Peyer's patch (tissue), 4 donors: ENCODE measurements at regions not wholly inside any gene's neighbourhood (a gene's known extent, or its start where the extent isn't known, plus 50 kb on each side); places are given as distances from the start of the nearest gene placed in this dataset.

Source experiments
- CTCF ChIP-seq, 6 experiments: fragments of 450-650 bp in 4 of 6; fragments of 200-600 bp in 2 of 6; sonication (generic) in 1 of 6; IDR thresholded peaks; one replicate each; pipeline ENCODE4 v1.5.1; 2017 to 2019; ENCODE audit warnings: antibody characterized with exemption in 6 of 6, mild to moderate bottlenecking in 3 of 6, moderate library complexity in 1 of 6
- POLR2A ChIP-seq, 2 donors: fragments of 450-650 bp; IDR thresholded peaks; one replicate each; pipeline ENCODE4 v1.5.1; 2017; ENCODE audit warnings: antibody characterized with exemption in 2 of 2, mild to moderate bottlenecking in 2 of 2, moderate library complexity in 2 of 2

DNA sequence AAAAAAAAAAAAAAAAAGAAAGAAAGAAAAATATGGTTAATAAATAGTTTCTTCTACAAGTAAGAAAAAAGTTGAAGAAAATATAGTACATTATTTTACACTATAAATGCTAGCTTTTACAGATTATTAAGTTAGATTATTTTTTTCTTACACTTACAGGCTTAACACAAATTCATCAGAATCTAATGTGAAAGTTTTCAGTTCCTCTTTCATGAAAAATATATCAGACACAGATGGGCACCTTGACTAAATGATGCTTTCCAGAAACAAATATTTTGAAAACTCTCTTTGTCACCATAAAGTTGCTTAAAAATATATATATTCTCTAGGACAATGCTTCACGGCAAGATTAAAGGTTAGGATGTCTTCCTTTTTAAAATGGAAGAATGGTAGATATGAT is 321.8 kb upstream of the HSF2 start:
- TF ChIP-seq CTCF (IDR thresholded peaks at IDR 0.05), result no peak
- no peak for TF ChIP-seq POLR2A (IDR thresholded peaks at IDR 0.05)
